HG02884 (cell line): ENCODE measurements at regions not wholly inside any gene's neighbourhood (a gene's known extent, or its start where the extent isn't known, plus 50 kb on each side); places are given as distances from the start of the nearest gene placed in this dataset.

ENCODE experiments used
- ATAC-seq: cut with Tn5 transposase; IDR thresholded peaks from one replicate; pipeline ENCODE4 v1.9.1; 2021; ENCODE audit warnings: mild to moderate bottlenecking, moderate library complexity; ENCODE audit not compliant: unreplicated experiment

DNA sequence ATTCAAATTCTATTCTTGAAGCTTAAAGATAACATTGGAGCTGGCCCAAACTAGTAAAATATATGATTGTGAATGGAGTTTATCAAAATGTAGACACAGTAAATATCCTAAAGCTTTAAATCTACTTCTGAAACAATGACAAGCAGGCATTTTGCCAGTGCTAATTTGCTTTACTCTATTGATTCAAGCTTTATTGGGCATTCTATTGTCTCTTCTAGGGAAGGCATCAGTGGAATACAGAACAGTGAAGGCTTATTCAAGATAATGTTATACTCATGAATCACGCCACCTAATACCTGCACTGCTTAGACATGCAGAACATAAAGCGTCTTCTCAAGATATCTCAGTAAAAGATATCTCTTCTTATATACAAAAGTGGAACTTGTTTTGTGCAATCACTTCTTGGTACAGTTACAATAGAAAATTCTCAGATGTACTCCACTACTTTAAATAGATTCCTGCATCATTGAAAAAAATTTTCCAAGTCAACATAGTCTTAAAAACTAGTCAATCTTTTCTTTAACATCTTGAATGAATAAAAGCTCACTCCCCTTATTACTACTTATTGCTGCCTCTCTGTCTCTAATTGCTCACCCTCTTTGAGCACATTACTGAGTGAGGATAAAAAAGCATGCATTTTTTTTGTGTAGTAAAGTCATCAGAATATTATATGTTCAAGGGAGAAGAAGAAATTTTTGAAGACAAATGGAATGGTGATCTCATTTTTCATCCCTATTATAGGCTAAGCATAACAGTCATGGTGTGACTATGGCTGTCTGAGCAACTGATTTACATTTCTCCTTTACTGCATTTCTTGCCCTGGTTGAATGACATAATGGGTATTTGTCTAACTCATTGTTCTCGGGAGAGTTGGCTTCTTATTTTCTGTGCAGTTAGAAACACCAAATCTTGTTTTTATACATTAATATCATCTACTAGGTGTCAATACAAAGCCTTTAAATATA lies 98.0 kb upstream of the E2F7 start:
- no peak for ATAC-seq

DNA sequence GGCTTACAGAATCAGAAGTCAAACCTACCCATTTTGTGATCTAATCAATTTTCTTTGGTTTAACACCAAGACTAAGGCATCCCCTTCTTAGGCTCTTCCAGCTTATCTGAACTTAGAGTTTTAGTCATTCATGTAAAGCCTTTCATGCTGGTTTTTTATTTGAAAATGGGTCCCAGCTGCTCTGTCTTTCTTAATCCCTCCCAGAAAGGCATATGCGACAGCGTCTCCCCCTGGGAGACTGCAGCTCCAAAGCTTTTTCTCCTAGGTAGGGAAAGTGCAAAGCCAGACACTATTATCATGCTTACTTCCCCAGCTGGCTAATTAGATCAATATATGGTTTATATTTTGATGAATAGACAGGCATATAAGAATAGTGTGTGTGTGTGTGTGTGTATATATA lies 96.6 kb upstream of the E2F7 start:
- ATAC-seq, result no peak

DNA sequence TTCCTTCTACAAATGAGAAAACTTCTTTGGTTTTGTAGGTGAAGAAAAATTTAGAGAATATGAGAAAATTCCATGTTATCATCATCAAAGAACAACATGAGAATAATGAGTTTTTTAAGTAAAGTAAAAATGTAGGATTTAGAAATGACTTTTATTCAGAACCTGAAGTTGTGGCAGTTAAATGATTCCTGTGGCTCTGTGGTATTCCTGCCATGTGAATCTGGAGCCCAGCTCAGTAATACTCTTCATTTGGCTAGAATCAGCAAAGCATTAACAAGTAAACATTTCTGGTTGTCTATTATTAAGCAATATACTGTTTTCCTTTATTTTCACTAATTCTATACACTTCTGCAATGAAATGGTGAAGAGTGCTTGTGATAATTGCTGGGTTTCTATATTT lies 95.6 kb upstream of the E2F7 start:
- no peak for ATAC-seq

DNA sequence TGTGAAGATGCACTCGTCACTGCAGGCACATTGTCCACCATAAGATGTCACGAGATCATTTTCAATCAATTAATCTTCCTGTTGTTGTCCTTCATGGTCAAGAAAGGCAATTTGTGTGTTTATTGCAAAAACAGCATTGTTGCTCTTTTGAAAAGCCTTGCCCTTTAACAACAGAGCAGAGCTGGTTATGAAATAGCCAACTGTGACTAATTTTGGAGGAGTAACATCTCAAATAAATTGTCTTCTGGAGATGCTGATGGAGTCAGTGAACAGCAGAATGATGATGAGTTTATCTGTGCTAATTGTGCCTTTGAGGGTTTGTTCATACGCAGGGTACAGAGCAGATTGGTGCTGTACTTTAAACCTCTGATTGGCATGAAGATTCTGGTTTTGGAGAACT lies 88.3 kb upstream of the E2F7 start:
- no peak for ATAC-seq

DNA sequence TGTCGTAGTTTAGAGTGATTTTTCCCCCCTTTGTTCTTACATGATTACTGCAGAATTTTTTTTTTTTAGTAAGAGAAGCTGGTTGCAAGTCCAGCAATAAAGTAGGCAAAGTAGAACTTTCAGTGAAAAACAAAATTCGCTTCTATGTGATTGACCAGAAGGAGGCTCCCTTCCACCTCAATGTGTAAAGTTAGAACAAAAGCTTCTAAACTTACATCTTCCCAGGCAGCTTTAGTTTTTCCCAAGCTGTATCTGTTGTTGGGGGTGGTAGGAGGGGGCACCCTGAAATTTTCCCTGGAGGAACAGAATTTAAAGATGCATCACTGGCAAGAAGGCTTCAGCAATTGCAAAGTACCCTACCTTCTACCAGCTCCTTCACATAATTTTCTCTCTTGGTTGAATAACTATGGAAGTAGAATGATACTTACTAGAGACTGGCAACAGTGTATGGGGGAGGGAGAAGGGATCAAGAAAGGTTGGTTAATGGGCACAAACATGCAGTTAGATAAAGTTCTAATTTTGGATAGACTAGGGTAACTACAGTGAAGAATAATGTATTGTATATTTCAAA lies 87.3 kb upstream of the E2F7 start:
- no peak for ATAC-seq

DNA sequence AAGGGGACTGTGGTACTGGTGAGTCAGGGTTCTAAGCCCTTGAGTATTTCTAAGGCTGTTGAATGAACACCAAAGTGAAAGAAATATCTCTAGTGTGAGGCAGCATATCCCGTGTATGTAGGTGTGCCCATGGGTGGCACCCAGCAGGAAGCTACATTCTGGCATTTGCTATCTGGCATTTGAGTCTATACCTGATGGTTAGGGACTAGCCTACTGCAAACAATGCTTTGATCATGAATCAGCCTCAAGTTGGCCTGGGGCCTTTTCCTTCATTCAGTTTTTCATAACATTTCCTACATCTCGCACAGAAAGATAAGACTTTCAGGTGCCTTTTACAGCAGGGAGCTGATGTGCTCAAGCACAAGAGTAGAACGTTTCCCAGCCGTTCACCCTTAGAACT lies 85.7 kb upstream of the E2F7 start:
- no peak for ATAC-seq

DNA sequence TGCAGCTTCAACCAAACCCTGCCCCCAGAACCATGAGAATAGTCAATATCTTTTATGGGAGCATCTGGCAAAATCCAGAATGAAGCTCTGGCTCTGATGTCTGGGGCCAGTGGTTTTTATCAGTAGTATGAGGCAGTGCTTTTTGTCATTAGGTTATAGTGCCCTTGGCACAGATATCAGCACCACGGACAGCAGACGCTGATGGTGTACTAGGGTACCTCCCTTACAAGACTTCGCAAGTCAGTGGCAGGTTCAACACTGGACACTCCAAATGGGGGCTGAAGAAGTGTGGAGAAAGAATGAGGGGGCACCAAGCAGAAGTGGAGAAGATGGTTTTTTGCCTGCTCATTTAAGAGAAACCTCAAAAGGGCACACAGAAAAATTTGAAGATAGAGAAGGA lies 68.2 kb upstream of the E2F7 start:
- peak; percentile 73 for ATAC-seq

DNA sequence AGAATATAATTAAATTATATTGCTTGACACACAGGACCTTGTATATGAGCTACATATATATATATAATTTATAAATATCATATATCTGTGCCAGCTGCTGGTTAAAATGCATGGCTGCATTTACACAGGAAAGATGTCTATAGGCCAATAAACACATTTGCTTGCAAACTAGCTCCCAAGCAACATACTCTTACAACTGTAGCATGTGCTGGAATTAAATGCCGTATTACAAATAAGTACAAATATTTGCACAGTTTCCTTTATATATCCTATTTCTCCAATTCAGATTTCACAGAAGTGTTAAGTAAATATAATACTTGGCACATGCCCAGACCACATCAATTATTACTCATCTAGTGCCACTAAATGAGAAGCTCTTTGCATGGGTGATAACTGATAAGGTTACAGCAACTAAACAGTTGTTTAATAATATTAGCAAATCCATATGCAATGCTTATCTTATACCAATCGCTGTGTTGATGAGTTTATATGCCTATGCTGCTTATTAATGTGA lies 66.7 kb upstream of the E2F7 start:
- ATAC-seq, result no peak

DNA sequence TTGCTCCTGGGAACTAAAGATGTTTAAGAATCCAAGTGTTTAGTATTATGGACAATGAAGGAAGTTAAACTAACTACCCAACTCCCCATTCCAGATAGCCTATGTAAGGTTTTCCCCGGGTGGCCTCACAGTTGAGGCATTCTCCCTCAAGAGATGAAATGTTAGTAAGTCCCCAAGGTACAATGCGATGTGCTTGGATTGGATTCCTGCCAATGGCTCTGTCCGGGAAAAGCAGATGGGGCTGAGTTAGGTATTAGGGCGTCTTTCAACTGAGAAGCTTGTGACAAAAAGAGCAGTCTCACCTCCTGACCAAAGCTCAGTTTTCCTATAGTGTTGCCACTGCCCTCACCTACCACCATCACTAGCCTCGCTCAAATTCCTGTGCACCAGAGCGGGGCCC lies 64.8 kb upstream of the E2F7 start:
- ATAC-seq, result no peak

DNA sequence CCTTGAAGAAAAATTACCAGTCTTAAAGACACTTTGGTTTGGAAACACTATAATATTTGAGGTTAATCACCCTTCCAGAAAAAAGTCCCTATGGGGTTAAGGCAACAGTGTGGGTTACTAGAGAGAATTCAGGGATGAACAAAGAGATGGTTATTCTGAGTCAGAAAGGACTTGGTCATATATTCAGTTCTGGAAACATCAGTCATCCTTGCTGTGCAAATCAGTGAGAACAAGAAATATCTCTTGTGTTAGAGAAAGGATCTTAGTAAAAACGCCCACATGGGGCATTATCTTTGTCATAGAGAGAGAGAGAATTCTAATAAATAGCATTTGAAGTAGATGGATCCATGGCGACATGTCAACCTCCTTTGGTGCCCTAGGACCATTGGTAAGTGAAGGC lies 59.4 kb upstream of the E2F7 start:
- ATAC-seq, result peak; percentile 88

DNA sequence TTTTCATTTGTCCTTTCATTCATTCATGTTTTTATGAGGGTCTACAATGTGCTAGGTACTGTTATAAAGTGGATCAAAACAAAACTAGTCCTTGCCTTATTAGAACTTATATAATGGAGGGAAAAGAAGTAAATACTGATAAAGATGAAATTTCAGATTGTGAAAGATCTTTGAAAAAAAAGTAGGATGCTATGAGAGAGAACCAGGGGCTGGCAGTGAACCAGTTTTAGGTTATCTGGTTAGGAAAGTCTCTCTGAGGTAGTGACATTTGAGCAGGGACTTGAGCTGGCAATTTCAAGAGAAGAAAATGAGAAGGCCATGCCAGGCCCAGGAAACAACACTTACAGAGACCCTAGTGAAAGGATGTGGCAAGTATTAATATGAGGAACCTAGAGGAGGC lies 57.3 kb upstream of the E2F7 start:
- no peak for ATAC-seq

DNA sequence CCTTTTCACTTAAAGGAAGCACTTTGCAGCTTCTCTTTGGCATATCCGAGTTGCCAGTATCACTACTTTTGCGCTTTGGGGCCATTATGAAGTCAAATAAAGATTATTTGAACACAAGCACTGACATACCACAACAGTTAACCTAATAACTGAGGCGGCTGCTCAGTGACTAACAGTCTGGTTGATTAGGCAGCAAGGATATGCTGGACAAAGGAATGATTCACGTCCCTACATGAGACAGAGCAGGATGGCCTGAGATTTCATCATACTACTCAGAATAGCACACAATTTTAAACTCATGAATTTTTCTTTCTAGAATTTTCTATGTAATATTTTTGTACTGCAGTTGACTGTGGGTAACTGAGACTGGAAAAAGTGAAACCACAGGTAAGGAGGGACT lies 56.9 kb upstream of the E2F7 start:
- no peak for ATAC-seq

DNA sequence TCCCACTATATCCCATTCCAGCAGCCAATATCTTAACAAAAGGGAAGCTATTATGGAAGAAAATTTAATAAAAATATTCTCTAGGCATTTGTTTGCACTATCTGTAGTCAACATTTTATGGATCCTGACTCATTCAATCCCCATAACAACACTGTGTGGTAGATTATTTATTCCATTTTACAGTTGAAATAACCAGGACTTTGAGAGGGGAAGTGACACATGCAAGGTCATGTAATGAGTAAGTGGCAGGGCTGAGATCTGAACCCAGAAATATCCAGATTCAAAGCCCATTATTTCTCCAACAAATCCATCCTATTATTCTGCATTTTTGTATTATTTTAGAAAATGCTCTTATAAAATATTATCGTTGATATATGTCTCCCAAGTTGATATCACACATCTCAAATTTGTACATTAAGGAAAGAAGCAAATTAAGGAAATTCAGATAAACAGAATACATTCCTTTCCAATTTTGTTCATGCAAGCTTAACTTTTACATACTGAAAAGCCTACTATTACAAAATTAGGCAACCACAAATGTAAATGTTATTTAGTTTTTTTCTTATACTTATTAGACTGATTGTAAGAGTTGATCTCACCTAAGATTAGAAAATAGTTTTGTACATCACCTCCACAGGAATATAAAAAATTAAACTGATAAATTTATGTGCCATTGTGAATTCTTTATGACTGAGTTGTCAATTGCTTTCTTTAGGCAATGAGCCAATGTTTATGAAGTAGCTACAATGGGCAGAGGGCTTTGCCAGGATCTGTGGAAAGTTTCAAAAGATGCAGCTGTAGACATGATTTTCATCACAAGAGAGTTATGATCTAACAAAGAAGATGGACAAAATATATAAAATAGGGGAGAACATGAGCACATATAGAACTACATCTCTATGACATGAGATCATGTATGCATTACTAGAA lies 55.1 kb upstream of the E2F7 start:
- no peak for ATAC-seq

DNA sequence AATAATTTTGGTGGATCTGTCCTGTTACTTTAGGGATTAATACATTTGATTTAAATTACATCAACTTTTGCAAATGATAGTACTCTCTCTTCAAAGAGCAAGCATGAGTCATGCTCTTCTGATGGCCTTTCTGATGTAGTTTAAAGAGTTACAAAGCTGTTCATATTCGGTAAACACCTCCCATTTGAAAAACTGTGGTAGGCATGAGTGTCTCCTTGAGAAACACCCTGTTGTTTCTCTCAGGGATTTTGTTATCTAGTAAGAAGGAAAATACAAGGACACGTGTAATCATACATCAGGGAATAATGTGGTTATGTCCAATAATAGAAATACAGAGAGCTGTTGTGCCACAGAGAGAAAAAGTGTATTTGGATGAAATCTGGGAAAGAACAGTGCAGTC lies 53.3 kb upstream of the E2F7 start:
- no peak for ATAC-seq

DNA sequence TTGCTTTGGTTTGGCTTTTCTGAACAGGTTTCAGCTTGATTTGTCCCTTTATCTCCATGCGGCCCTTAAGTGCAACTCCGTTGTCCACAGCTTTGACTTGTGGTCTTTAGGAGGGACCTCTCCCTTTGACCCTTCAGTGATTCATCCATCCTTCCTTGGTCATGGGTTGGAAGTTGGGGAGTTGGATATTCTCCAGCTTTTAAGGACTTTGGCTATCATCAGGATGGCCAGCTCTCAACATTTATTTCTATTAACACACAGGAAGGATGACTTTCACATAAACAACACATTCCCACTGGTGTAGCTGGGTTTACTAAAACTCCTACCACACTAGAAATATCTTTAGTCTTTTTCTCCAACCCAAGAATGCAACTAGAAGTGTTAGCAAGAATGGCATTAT lies 50.9 kb upstream of the E2F7 start:
- ATAC-seq, result no peak

DNA sequence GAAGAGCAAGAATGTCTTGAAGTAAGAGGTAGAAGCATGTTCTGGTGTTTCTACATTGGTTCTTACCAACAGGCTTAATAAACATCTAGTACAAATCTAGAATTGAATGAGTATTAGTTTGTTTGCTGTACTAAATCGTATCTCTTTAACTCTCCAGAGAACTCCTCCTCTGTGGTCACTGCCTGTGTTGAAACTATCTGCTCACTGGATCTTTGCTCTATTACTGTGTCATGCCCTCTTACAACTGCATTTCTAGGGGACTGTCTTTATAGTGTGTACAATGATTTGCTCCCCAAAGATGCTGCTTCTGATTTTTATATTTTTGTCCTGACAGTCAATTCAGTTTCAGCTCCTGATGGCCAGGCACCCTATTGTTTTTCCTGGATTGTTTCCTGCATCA lies 50.1 kb upstream of the E2F7 start:
- no peak for ATAC-seq
